Head of caudate nucleus (tissue), 42 donors: ENCODE measurements at regions not wholly inside any gene's neighbourhood (a gene's known extent, or its start where the extent isn't known, plus 50 kb on each side); places are given as distances from the start of the nearest gene placed in this dataset.

Source experiments
- DNase-seq, 42 donors: peaks; one replicate each; pipeline versions ENCODE4 v3.0.0 to v3.0.0-alpha.2; 2020 to 2021; ENCODE audit warnings: mixed read lengths in 7 of 42
- intact Hi-C: fragments of 100-400 bp; cut with DNase I; formaldehyde crosslinking; loops from one replicate; pipeline ENCODE4 v1.15.0; 2022

DNA sequence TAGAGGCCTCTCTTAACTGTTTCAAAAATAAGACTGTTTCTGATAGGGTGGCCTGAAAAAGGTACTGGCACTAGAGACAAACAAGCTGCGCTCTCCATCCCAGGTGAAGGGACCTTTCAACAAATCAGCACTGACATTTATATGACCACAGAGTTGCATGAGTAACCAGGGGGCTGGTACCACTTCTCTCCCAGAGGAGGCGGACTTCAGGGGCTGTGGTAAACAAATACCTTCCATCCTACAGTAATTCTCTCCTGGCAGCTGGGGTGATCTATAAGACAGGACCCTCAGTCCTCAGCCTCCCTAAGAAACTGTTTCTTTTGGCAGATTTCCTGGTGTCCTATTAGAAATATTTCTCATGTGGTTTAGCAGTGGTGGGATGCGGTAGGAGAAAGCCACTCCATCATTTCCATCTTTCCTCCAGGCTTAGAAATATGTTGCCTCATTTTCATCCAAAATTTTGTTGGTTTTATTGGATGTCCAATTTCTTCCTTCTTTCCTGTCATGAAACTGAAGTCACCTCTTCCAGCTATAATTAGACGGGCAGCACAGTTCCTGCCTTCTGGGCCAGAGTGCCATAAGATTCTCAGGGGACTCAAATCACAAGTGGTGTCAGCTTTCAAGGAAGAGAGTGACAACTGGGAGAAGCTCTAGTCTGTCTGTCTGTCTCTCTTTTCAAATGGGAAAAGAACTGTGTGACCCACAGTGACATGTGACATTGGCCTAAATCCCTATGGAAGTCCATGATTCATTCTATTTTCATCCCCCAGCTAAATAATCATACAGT lies 96.4 kb downstream of the CYRIA start:
- no peak for DNase-seq
- intact Hi-C loops = no loop called here

DNA sequence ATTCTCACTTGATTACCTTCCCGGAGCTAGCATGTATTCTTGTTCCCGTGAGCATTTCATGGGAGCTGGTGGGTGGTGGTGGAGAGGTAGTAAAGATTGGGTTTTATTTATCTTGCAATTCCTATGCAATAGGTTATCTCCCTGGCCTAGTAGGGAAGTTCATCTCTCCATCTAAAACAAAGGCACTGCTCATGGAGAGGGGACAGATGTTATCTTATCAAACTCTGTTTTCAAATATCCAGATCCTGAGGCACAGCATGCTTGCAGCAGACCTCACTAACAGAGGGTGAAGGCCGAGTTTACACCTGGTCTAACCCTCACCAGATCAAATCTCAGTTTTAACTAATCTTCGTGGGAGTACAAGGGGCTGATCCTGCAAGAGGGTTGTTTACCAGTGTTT lies 98.9 kb downstream of the CYRIA start:
- intact Hi-C loops = no loop called here
- DNase-seq = no peak

GRCh38 chr2:16565481-16565880 lies 100.2 kb downstream of the CYRIA start:
- intact Hi-C loops = no loop called here
- no peak for DNase-seq

GRCh38 chr2:16561676-16562075 lies 104.0 kb downstream of the CYRIA start:
- no peak for DNase-seq
- intact Hi-C loops = no loop called here

GRCh38 chr2:16561251-16561650 lies 104.4 kb downstream of the CYRIA start:
- DNase-seq = no peak
- intact Hi-C loops = no loop called here

DNA sequence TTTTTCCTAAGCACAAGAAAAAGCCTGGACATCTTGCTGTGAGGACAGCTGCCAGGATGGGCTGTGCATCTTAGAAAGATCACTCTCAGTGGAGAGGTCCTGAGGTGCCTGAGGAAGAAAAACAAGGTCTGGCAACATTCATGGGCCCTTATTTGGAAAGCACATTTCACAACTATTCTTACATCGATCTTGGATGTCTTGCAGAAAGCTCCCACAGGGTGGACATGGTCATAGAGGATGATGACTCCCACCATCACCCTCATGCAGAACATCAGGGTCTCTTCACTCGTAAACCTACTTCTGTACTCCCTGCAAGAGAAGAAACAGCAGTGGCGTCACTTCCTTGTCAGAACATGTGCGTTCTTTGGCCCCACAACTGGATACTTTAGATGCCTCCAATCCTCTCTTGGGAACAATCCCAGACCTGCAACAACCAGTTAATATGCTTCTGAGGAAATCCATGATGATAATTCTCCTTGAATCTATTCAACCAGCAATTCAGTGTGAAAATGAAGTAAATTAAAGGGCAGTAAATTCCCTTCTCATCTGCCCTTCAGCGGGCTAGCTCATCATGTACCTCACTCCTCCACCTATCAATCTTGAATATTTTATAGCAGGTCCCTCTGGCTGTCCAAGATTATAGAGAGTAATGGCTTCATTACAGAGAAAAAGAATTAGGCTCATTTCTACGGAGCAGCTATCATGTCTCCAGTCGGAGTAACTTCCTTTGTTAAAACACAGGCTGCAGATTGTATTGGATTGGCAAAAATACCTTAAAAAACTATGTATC lies 106.2 kb downstream of the CYRIA start:
- no peak for DNase-seq
- intact Hi-C loops = no loop called here

- intact Hi-C loops = loop anchor here (5.0 kb wide), 1 partner anchor 53 kb away; no protein-coding TSS in a partner anchor
- DNase-seq = peak in 2 of 42 donors; percentile 6 to 21
Observed at GRCh38 chr2:16554060-16554583, 111.5 kb downstream of the CYRIA start.

GRCh38 chr2:16553226-16553625 lies 112.4 kb downstream of the CYRIA start:
- intact Hi-C loops = loop anchor here (5.0 kb wide), 1 partner anchor 54 kb away; no protein-coding TSS in a partner anchor

DNA sequence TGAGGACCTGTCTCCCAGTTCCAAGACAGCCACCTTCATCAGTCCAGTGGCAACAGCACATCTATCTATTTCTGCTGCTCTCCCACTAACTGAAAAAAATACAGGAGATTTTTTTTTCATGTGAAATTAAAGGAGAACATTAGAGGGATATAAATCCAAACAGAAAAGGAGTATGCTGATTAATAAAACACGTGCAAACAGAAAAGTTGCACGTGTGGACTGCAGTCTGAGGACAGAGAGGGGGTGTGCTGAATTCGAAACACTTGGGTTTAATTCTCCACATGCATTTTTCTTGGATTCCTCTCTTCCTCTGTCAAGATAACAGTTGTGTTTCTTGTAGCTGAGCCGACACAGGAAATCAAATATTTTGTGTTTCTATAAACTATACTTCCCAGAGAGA lies 113.4 kb downstream of the CYRIA start:
- DNase-seq = no peak
- intact Hi-C loops = loop anchor here (5.0 kb wide), 1 partner anchor 55 kb away; no protein-coding TSS in a partner anchor

More at GRCh38 chr2:16553226-16553625, 112.4 kb downstream of the CYRIA start:
- peak in 39 of 42 donors; percentile 13 to 86 (median 53) for DNase-seq

GRCh38 chr2:16548036-16548435 lies 117.6 kb downstream of the CYRIA start:
- DNase-seq = no peak
- intact Hi-C loops = no loop called here

DNA sequence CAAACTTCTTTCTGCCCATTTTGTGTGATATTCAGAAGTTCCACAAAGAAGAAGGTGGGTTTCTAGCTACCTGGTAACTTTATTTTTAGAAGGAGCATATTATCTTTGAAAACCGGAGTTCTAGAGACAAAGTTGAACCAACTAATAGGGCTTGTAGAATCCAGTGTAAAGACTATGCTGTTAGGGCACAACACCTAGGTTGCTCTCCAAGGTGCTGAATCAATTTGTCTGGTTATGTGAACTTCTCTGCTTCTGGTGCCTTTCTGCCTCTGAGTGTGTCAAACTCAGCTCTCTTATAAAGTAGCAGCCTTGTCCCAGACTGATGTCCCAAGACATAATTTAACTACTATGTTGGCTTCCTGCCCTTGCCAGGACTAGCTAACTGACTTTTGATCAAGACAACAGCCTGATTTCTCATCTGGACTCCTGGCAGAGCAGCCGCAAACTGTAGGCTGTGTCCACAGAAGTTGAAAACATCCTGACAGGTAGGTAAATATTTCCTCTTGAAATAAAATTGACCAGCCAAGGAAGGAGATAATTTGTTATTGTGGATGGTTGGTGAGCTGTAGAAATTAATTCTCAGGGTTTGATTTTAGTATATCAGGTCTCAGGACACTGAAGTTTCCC lies 119.4 kb downstream of the CYRIA start:
- DNase-seq = no peak
- intact Hi-C loops = no loop called here

DNA sequence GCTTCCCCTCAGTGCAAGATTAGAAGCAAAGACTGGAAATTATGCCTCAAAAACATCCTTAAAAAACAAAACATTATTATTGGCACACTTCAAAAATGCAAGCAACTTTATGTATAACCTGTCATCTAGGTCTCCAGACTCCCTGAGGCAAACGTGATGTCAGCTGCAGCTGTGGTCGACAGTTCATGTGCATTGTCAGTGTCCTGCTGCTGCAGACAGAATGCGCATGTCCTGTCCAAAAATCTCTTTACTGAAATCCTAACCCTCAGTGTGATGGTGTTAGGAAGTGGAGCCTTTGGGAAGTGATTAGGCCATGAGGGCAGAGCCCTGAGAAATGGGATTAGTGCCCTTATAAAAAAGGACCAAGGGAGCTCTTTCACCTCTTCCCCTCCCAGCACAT lies 126.9 kb downstream of the CYRIA start:
- DNase-seq = no peak
- intact Hi-C loops = no loop called here

GRCh38 chr2:16537347-16537746 lies 128.3 kb downstream of the CYRIA start:
- no peak for DNase-seq
- intact Hi-C loops = no loop called here

DNA sequence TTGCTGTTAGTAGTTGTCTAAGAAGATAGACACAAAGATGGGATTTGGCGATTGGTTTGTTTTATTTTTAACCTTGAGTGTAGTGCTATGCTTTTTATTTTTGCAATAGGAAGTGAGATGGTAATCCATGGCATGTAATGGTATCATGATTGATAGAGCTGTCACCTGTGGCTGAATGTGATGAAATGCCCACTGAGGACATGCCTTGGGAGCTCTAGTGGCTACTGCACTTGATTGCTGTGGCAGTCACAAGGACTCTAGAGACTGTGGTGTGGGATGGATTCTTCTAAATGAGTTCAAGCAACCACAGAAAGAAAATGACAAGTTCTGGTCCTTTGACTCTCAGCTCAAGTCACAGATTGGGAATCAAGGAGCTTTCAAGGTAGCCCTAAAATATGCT lies 139.4 kb downstream of the CYRIA start:
- no peak for DNase-seq
- intact Hi-C loops = no loop called here

- peak in 11 of 42 donors; percentile 5 to 58 (median 19) for DNase-seq
- intact Hi-C loops = no loop called here
Observed at GRCh38 chr2:16525265-16525887, 140.3 kb downstream of the CYRIA start.

GRCh38 chr2:16523711-16524110 lies 141.9 kb downstream of the CYRIA start:
- DNase-seq = no peak
- intact Hi-C loops = no loop called here

DNA sequence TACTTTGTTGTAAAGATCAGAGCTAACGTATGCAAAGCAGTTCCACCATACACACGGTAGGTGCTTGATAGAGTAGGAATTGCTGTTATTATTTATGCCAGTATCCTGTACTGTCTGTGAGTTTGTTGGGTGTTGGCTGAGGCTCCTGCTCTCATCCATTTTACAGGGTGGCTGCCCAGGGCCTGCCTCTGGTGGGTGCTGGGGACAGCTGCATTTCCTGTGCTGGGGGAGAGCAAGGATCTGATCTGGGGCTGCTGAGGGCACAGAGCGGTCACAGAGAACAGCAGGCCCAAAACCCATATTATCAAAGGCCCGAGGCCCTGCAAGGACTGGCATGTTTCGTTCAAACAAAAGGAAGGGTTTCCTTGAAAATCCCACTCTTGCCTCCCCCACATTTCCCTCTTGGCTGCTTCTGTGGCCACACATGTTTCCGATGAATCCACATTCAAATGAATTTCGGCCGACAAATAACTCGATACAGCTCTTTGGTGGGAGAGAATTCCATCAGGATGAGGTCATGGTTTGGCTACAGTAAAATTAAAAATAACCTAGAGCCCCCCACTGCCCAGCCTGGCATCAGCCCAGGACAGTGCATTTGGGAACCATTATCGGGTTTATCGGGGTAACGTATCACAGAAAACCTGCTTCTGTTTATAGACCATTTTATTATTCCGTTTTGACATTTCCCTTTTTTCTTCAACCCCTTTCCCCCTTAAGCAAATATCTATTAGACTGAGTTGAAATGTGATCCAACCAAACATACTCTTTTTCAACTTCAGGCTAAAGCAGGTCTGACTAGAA lies 143.4 kb downstream of the CYRIA start:
- intact Hi-C loops = no loop called here
- DNase-seq = no peak

- no peak for DNase-seq
- intact Hi-C loops = no loop called here
Observed at GRCh38 chr2:16520891-16521290, 144.7 kb downstream of the CYRIA start.
